ENCODE measurements at regions not wholly inside any gene's neighbourhood (a gene's known extent, or its start where the extent isn't known, plus 50 kb on each side); places are given as distances from the start of the nearest gene placed in this dataset.

DNA sequence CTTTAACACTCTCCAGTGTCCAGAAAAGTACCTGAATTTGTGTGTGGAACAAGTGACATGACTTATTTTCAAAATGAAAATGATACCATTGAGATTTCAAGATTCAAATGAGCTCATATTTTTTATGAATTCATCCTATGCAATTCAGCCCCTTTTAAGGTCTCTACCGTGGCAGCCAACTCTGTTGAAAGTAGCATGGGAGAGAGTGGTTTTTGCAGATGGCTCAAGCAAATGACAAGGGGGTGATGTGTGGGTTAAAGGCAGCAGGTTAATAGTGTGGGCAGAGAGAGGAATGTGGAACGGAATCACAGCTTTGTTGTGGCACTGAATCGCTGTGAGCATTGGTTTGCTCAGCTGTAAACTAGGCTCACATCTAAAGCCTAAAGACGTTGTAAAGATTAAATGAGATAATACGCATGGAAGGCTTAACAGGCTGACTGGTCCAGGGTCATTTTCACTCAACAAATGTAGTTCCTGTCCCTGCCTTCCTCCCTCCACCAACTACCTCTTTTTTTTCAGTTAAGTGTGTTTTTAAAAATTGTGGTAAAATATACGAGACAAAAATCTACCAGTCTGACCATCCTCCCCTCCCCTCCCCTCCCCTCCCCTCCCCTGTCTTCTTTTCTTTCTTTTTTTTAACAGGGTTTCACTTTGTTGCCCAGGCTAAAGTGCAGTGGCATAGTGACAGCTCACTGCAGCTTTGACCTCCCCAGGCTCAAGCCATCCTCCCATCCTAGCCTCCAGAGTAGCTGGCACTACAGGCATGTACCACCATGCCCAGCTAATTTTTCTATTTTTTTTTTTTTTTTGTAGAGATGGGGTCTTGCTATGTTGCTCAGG, 114.7 kb upstream of the ZNF217 start:
- peak; percentile 64 for DNase-seq (ENCODE audit: low read depth)
- TF ChIP-seq, protein P1, sequence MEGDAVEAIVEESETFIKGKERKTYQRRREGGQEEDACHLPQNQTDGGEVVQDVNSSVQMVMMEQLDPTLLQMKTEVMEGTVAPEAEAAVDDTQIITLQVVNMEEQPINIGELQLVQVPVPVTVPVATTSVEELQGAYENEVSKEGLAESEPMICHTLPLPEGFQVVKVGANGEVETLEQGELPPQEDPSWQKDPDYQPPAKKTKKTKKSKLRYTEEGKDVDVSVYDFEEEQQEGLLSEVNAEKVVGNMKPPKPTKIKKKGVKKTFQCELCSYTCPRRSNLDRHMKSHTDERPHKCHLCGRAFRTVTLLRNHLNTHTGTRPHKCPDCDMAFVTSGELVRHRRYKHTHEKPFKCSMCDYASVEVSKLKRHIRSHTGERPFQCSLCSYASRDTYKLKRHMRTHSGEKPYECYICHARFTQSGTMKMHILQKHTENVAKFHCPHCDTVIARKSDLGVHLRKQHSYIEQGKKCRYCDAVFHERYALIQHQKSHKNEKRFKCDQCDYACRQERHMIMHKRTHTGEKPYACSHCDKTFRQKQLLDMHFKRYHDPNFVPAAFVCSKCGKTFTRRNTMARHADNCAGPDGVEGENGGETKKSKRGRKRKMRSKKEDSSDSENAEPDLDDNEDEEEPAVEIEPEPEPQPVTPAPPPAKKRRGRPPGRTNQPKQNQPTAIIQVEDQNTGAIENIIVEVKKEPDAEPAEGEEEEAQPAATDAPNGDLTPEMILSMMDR (conservative IDR thresholded peaks at IDR 0.05; ENCODE audit: control insufficient read depth, insufficient read depth, low read depth, low read length), result no peak
- H3K4me3 ChIP-seq (ENCODE audit: control insufficient read depth, low read depth, low read length), result no peak overlapping the region

DNA sequence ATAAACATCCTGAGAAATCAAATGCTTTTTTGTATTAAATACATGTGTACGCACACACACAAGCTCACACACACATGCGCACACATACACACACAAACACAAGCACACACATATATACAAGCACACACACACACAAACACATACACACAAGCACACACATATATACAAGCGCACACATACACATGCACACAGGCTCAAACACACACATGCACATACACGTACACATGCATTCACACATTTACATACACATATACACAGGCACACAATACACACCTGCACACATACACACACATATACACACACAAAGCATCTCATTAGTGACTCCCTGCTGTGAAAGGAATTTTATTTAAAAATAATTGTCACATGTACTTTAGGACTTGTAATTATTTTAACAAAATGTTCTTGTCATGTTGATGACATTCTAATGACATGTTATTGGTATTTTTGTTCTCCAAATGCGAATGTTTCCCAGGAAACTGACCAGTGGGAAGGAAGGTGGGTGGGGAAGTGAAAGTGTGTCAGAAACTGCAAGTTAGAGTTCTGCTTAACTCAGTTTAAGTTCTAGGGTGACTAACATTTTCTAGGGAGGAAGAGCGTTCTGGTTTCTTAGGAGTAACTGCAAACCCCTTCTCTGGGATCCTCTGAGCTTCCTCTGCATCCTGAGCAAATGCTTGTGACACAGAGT, 113.9 kb upstream of the ZNF217 start:
- DNase-seq (ENCODE audit: low read depth), result peak; percentile 71
- no peak overlapping the region for H3K4me3 ChIP-seq (ENCODE audit: control insufficient read depth, low read depth, low read length)
- TF ChIP-seq, protein P1 (conservative IDR thresholded peaks at IDR 0.05; ENCODE audit: control insufficient read depth, insufficient read depth, low read depth, low read length), result no peak

DNA sequence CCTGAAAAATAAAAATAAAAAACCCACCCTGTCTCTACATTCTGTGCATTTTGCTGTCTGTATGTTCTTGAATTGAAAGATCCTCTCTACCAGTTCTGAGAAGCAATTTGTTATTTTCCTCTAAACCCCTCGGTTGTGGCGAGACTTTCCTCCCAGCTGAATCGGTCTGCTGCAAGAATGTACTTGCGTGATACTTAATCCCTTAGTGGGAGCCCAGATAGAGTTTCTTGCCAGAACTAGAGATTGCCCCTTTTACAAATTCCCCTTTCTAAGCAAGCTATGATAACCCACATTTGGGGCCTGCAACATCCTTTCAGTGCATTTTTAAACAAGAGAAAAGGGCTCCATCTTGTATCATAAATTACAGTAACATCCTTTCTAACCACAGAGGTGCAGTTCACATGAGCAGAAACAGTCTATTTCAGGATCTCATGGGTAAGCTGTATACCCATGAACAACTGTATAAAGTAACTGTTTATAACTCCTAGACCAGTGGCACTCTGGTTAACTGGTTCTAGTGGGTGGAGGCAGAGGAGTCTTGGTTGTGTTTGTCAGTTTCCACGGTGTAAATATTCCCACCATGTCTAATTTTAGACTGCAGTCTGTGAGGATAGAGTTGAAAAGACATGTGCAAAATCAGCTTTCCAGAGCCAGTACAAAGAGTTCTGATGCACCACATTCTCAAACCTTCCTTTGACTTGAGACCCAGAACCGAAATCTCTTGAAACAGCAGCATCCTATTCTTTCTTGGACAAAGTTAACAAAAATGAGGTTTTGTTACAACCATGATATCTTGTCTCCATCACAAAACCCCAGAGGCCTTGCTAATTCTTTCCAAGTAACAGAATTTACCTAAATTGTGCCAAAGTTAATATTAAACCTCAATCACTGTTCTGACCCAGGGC, 113.1 kb upstream of the ZNF217 start:
- DNase-seq (ENCODE audit: low read depth), result no peak
- no peak overlapping the region for H3K4me3 ChIP-seq (ENCODE audit: control insufficient read depth, low read depth, low read length)
- TF ChIP-seq, protein P1 (conservative IDR thresholded peaks at IDR 0.05; ENCODE audit: control insufficient read depth, insufficient read depth, low read depth, low read length), result no peak

DNA sequence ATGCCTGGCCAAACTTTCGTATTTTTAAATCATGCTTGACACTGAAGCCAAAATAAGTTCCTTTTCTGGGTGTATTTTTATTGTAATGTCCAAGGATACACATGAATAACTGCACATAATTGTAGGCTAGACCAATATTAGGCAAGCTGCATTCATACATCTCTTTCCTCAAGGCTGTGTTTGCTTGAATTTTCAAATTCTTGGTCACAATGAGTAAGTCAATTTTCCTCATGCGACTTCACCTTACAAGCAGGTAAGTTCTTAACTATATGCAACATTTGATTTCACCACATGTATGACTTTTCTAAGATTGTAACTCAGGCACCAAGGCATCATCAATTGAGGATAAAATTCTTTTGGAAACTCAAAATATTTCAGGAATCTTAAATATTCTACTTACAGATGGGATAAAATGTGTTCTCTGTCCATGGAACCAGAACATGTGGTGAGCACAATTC, 112.4 kb upstream of the ZNF217 start:
- TF ChIP-seq, protein P1 (conservative IDR thresholded peaks at IDR 0.05; ENCODE audit: control insufficient read depth, insufficient read depth, low read depth, low read length), result no peak
- no peak overlapping the region for H3K4me3 ChIP-seq (ENCODE audit: control insufficient read depth, low read depth, low read length)
- DNase-seq (ENCODE audit: low read depth), result no peak

GRCh38 chr20:53702617-53703016, 109.0 kb upstream of the ZNF217 start:
- no peak overlapping the region for H3K4me3 ChIP-seq (ENCODE audit: control insufficient read depth, low read depth, low read length)
- TF ChIP-seq, protein P1 (conservative IDR thresholded peaks at IDR 0.05; ENCODE audit: control insufficient read depth, insufficient read depth, low read depth, low read length), result no peak
- DNase-seq (ENCODE audit: low read depth), result no peak

- TF ChIP-seq, protein P1 (conservative IDR thresholded peaks at IDR 0.05; ENCODE audit: control insufficient read depth, insufficient read depth, low read depth, low read length), result no peak
- no peak overlapping the region for H3K4me3 ChIP-seq (ENCODE audit: control insufficient read depth, low read depth, low read length)
- no peak for DNase-seq (ENCODE audit: low read depth)
These were observed 106.3 kb upstream of the ZNF217 start for GRCh38 chr20:53699906-53700305.

Data from fibroblast of mammary gland (primary cell).